ENCODE measurements at regions not wholly inside any gene's neighbourhood (a gene's known extent, or its start where the extent isn't known, plus 50 kb on each side); places are given as distances from the start of the nearest gene placed in this dataset.

GRCh38 chr2:196463706-196464105 is 175.8 kb upstream of the CCDC150 start:
- Histone ChIP-seq H4K8ac (replicated peaks; ENCODE audit: insufficient read length, low read depth, low read length) (no peak overlapping the region), H2BK15ac (ENCODE audit: low read depth, low read length) (no peak overlapping the region), H3K4ac (ENCODE audit: low read depth, low read length) (no peak overlapping the region), H3K79me1 (ENCODE audit: insufficient read depth, low read depth, low read length, poor library complexity, severe bottlenecking) (no peaks in the 10 kb centered on the region), H3T11ph (ENCODE audit: low read length) (no peak overlapping the region), H3K23ac (ENCODE audit: insufficient read length, low read depth, low read length) (no peak overlapping the region), H3K23me2 (ENCODE audit: insufficient read length, low read depth, low read length, poor library complexity, severe bottlenecking) (no peaks in the 10 kb centered on the region), H3K27ac (ENCODE audit: insufficient read length, low read depth, low read length) (no peak overlapping the region), H3K18ac (ENCODE audit: insufficient read length, low read depth, low read length) (no peak overlapping the region), H2BK20ac (ENCODE audit: low read depth, low read length, poor library complexity, severe bottlenecking) (no peak overlapping the region), H4K20me1 (ENCODE audit: control insufficient read depth, insufficient read depth, insufficient read length) (no peaks in the 10 kb centered on the region), H2BK120ac (ENCODE audit: low read depth, low read length, poor library complexity, severe bottlenecking) (no peak overlapping the region), H3K4me1 (ENCODE audit: insufficient read depth, low read length) (no peaks in the 10 kb centered on the region), H3K9ac (ENCODE audit: extremely low read depth, insufficient read length, low read length) (no peak overlapping the region), H4K5ac (ENCODE audit: insufficient read length, low read depth, low read length) (no peak overlapping the region), H3K56ac (ENCODE audit: insufficient read length, low read depth, low read length) (no peak overlapping the region), H2BK12ac (ENCODE audit: insufficient read length, low read depth, low read length) (no peak overlapping the region), H3K79me2 (ENCODE audit: insufficient read depth, low read length) (no peaks in the 10 kb centered on the region), H4K91ac (ENCODE audit: insufficient read length, low read depth, low read length) (no peak overlapping the region), H2AK5ac (ENCODE audit: insufficient read length, low read length) (no peak overlapping the region), H2BK5ac (ENCODE audit: insufficient read length, low read length) (no peak overlapping the region), H3K27me3 (ENCODE audit: insufficient read depth, low read length) (no peaks in the 10 kb centered on the region), H3K9me3 (ENCODE audit: control insufficient read depth, low read depth, low read length) (no peaks in the 10 kb centered on the region), H2AFZ (ENCODE audit: low read length) (no peak overlapping the region), H3K14ac (ENCODE audit: insufficient read depth, low read length) (no peak overlapping the region), H3K4me2 (ENCODE audit: insufficient read depth, insufficient read length, low read length) (no peak overlapping the region)
- H3K9me3 Mint-ChIP-seq: no peaks in the 10 kb centered on the region
- no peaks in the 10 kb centered on the region for H3K27me3 Mint-ChIP-seq (ENCODE audit: low read depth)
- no peak for DNase-seq
- peaks cover 12 to 39% of the 10 kb centered on the region in 2 experiments for H3K4me1 Mint-ChIP-seq
- no CpG with 5 or more reads among the region's 1 CpG for WGBS (ENCODE audit: extremely low coverage, insufficient read length, low lambda C conversion rate)
- no peak overlapping the region for H3K27ac Mint-ChIP-seq
- no peaks in the 10 kb centered on the region for H3K36me3 Mint-ChIP-seq (ENCODE audit: insufficient read depth in 1 of 3, low read depth in 3 of 3)
- TF ChIP-seq, protein P1, sequence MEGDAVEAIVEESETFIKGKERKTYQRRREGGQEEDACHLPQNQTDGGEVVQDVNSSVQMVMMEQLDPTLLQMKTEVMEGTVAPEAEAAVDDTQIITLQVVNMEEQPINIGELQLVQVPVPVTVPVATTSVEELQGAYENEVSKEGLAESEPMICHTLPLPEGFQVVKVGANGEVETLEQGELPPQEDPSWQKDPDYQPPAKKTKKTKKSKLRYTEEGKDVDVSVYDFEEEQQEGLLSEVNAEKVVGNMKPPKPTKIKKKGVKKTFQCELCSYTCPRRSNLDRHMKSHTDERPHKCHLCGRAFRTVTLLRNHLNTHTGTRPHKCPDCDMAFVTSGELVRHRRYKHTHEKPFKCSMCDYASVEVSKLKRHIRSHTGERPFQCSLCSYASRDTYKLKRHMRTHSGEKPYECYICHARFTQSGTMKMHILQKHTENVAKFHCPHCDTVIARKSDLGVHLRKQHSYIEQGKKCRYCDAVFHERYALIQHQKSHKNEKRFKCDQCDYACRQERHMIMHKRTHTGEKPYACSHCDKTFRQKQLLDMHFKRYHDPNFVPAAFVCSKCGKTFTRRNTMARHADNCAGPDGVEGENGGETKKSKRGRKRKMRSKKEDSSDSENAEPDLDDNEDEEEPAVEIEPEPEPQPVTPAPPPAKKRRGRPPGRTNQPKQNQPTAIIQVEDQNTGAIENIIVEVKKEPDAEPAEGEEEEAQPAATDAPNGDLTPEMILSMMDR (conservative IDR thresholded peaks at IDR 0.05): no peak
- no peak overlapping the region for H3K4me3 Mint-ChIP-seq

Data from H9 (cell line).